Epithelial cell of proximal tubule (primary cell): ENCODE measurements at regions not wholly inside any gene's neighbourhood (a gene's known extent, or its start where the extent isn't known, plus 50 kb on each side); places are given as distances from the start of the nearest gene placed in this dataset.
"Not testable (repeated sequence)": the region's sequence is repeated elsewhere in the genome, so short reads cannot be mapped to it uniquely, and the experiment has no call there.

ENCODE experiments used
- DNase-seq: peaks from one replicate; pipeline ENCODE4 v3.0.0-alpha.2; 2011; ENCODE audit warnings: low read depth
- H3K4me3 ChIP-seq: 2 replicates; pipeline ENCODE4 v1.5.1; 2011; ENCODE audit warnings: low read depth, mild to moderate bottlenecking, low read length
- TF ChIP-seq, protein P1 (sequence below): conservative IDR thresholded peaks from 2 replicates; pipeline ENCODE4 v1.5.1; 2012; ENCODE audit warnings: low read depth, mild to moderate bottlenecking, low read length

GRCh38 chr12:89156862-89157262 lies 195.4 kb downstream of the DUSP6 start:
- H3K4me3 ChIP-seq: no peak overlapping the region
- no peak for DNase-seq
- TF ChIP-seq, protein P1, sequence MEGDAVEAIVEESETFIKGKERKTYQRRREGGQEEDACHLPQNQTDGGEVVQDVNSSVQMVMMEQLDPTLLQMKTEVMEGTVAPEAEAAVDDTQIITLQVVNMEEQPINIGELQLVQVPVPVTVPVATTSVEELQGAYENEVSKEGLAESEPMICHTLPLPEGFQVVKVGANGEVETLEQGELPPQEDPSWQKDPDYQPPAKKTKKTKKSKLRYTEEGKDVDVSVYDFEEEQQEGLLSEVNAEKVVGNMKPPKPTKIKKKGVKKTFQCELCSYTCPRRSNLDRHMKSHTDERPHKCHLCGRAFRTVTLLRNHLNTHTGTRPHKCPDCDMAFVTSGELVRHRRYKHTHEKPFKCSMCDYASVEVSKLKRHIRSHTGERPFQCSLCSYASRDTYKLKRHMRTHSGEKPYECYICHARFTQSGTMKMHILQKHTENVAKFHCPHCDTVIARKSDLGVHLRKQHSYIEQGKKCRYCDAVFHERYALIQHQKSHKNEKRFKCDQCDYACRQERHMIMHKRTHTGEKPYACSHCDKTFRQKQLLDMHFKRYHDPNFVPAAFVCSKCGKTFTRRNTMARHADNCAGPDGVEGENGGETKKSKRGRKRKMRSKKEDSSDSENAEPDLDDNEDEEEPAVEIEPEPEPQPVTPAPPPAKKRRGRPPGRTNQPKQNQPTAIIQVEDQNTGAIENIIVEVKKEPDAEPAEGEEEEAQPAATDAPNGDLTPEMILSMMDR: no peak

DNA sequence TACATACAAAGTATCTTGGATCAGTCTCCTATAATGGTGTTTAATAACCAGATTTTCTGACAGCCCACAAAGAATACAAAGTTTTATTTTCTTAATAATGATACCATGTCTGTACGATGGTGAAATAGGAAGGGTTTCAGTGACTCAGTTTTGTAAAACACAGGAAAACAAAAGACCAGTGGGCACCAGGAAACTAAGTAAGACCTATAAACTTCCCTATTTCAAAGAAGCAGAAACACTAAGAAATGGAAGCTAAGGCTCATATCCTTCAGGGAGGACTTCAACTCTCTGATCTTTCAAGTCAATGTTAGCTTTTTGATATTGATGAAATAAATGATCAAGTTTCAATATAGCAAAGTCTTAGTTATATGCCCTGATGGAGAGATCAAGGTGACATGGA lies 196.0 kb downstream of the DUSP6 start:
- TF ChIP-seq, protein P1: no peak
- no peak for DNase-seq
- no peak overlapping the region for H3K4me3 ChIP-seq

DNA sequence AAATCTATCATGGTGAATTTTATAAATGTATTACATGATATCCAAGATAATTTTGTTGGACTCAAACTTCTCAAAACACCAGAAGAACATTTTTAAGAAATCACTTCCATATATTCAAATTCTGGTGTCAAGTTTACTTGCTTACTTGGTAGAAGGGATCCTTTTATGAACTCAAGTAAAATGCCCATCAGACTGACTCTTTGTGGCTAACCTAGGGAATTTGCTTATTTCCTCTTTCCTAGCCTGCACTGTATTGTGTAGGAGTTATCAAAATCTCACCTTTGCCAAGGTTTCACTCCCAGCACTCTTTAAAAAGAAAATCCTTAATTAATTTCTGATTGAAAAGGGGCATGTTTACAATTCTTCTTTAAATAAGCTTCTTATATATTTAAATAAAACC lies 196.5 kb downstream of the DUSP6 start:
- TF ChIP-seq, protein P1: no peak
- no peak for DNase-seq
- H3K4me3 ChIP-seq: no peak overlapping the region

- DNase-seq: no peak
- TF ChIP-seq, protein P1: no peak
- H3K4me3 ChIP-seq: no peak overlapping the region
Observed at GRCh38 chr12:89154743-89155499, 197.4 kb downstream of the DUSP6 start.

DNA sequence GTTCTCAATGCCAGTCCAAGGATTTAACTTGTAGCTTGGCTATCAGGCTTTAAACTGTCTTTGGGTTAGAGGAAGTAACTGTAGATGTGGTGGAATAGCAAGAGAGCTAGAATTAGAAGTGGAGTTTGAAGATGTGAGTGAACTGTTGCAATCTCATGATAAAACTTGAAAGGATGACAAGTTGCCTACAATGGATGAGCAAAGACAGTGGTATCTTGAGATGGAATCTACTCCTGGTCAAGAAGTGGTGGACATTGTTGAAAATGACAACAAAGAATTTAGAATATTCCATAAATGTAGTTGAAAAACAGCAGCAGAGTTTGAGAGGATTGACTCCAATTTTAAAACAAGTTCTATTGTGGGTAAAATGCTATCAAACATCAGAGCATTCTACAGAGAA lies 199.0 kb downstream of the DUSP6 start:
- no peak overlapping the region for H3K4me3 ChIP-seq
- TF ChIP-seq, protein P1: no peak
- no peak for DNase-seq

DNA sequence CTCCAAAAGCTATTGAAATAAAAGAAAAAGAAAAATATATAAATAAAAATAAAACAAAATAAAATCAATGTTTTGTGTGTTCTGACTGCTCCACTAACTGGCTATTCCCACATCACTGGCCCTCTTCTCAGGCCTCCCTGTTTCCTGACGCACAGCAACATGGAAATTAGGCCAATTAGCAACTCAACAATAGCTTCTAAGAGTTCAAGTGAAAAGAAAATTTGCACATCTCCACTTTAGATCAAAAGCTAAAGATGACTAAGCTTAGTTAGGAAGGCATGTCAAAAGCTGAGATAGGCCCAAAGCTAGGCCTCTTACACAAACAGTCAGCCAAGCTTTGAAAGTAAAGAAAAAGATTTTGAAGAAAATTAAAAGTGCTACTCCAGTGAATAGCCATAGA lies 200.8 kb downstream of the DUSP6 start:
- H3K4me3 ChIP-seq: no peak overlapping the region
- DNase-seq: no peak
- TF ChIP-seq, protein P1: no peak

DNA sequence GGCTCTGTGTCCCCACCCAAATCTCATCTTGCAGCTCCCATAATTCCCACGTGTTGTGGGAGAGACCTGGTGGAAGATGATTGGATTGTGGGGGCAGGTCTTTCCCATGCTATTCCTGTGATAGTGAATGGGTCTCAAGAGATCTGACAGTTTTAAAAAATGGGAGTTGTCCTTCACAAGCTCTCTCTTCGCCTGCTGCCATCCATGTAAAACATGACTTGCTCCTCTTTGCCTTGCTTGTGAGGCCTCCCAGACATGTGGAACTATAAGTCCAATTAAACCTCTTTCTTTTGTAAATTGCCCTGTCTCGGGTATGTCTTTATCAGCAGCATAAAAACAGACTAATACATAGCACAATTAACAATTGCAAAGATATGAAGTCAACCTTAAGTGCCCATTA lies 201.5 kb downstream of the DUSP6 start:
- not testable (repeated sequence) for DNase-seq, H3K4me3 ChIP-seq
